ENCODE measurements at regions not wholly inside any gene's neighbourhood (a gene's known extent, or its start where the extent isn't known, plus 50 kb on each side); places are given as distances from the start of the nearest gene placed in this dataset.

- Histone ChIP-seq H3K4me1 (ENCODE audit: control insufficient read depth in 5 of 5, insufficient read depth in 5 of 5, low read length in 5 of 5) (no peaks in the 10 kb centered on the region), H3K9ac (ENCODE audit: low read length in 5 of 5) (no peak overlapping the region), H3K9me3 (ENCODE audit: control insufficient read depth in 5 of 5, low read length in 5 of 5) (no peaks in the 10 kb centered on the region), H3K27me3 (ENCODE audit: control insufficient read depth in 5 of 5, insufficient read depth in 4 of 5, low read length in 5 of 5) (no peaks in the 10 kb centered on the region), H3K4me3 (ENCODE audit: low read depth in 1 of 5, low read length in 5 of 5) (no peak overlapping the region), H3K27ac (ENCODE audit: low read depth, low read length) (no peak overlapping the region), H3K36me3 (ENCODE audit: control insufficient read depth in 5 of 5, insufficient read depth in 5 of 5, low read length in 5 of 5) (no peaks in the 10 kb centered on the region)
These were observed 856.0 kb upstream of the FRG1 start for GRCh38 chr4:189084671-189085070.

- Histone ChIP-seq H3K4me1 (ENCODE audit: control insufficient read depth in 5 of 5, insufficient read depth in 5 of 5, low read length in 5 of 5) (peaks cover 0 to 6% (median 0%) of the 10 kb centered on the region in 5 donors), H3K36me3 (ENCODE audit: control insufficient read depth in 5 of 5, insufficient read depth in 5 of 5, low read length in 5 of 5) (no peaks in the 10 kb centered on the region), H3K4me3 (ENCODE audit: low read depth in 1 of 5, low read length in 5 of 5) (no peak overlapping the region), H3K9ac (ENCODE audit: low read length in 5 of 5) (no peak overlapping the region), H3K27ac (ENCODE audit: low read depth, low read length) (no peak overlapping the region), H3K9me3 (ENCODE audit: control insufficient read depth in 5 of 5, low read length in 5 of 5) (no peaks in the 10 kb centered on the region), H3K27me3 (ENCODE audit: control insufficient read depth in 5 of 5, insufficient read depth in 4 of 5, low read length in 5 of 5) (no peaks in the 10 kb centered on the region)
These were observed 852.7 kb upstream of the FRG1 start for GRCh38 chr4:189087971-189088370.

DNA sequence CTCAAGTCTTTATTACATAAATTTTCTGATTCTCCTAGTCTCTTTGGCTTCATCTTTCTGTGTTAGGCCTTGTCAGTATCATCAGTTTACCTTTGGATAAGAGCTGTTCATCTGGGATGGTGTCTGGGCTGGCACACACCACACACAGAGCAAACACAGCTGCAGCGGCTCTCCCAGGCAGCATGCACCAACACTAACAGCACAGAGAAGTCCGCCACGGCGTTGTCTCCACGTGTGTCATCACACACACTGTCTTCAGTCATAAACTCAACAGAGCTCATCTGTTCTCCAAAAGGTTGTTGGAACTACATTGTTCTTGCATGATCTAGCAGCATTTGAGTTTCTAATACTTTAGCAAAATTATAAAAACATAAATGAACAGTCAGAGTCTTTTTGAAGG is 851.9 kb upstream of the FRG1 start:
- H3K4me1 ChIP-seq (ENCODE audit: control insufficient read depth in 5 of 5, insufficient read depth in 5 of 5, low read length in 5 of 5): peaks cover 0 to 6% (median 0%) of the 10 kb centered on the region in 5 donors
- no peaks in the 10 kb centered on the region for H3K27me3 ChIP-seq (ENCODE audit: control insufficient read depth in 5 of 5, insufficient read depth in 4 of 5, low read length in 5 of 5)
- no peak overlapping the region for H3K9ac ChIP-seq (ENCODE audit: low read length in 5 of 5)
- no peak overlapping the region for H3K4me3 ChIP-seq (ENCODE audit: low read depth in 1 of 5, low read length in 5 of 5)
- H3K36me3 ChIP-seq (ENCODE audit: control insufficient read depth in 5 of 5, insufficient read depth in 5 of 5, low read length in 5 of 5): no peaks in the 10 kb centered on the region
- H3K9me3 ChIP-seq (ENCODE audit: control insufficient read depth in 5 of 5, low read length in 5 of 5): no peaks in the 10 kb centered on the region
- no peak overlapping the region for H3K27ac ChIP-seq (ENCODE audit: low read depth, low read length)

- H3K4me3 ChIP-seq (ENCODE audit: low read depth in 1 of 5, low read length in 5 of 5): no peak overlapping the region
- peaks cover 0 to 6% (median 0%) of the 10 kb centered on the region in 5 donors for H3K4me1 ChIP-seq (ENCODE audit: control insufficient read depth in 5 of 5, insufficient read depth in 5 of 5, low read length in 5 of 5)
- no peaks in the 10 kb centered on the region for H3K9me3 ChIP-seq (ENCODE audit: control insufficient read depth in 5 of 5, low read length in 5 of 5)
- no peaks in the 10 kb centered on the region for H3K36me3 ChIP-seq (ENCODE audit: control insufficient read depth in 5 of 5, insufficient read depth in 5 of 5, low read length in 5 of 5)
- no peaks in the 10 kb centered on the region for H3K27me3 ChIP-seq (ENCODE audit: control insufficient read depth in 5 of 5, insufficient read depth in 4 of 5, low read length in 5 of 5)
- no peak overlapping the region for H3K27ac ChIP-seq (ENCODE audit: low read depth, low read length)
- H3K9ac ChIP-seq (ENCODE audit: low read length in 5 of 5): no peak overlapping the region
These were observed 850.4 kb upstream of the FRG1 start for GRCh38 chr4:189090174-189090814.

- peak overlapping the region in 4 of 5 donors; percentile 7 to 48 (median 23) for H3K4me3 ChIP-seq (ENCODE audit: low read depth in 1 of 5, low read length in 5 of 5)
- no peak overlapping the region for H3K9ac ChIP-seq (ENCODE audit: low read length in 5 of 5)
- no peaks in the 10 kb centered on the region for H3K27me3 ChIP-seq (ENCODE audit: control insufficient read depth in 5 of 5, insufficient read depth in 4 of 5, low read length in 5 of 5)
- no peaks in the 10 kb centered on the region for H3K9me3 ChIP-seq (ENCODE audit: control insufficient read depth in 5 of 5, low read length in 5 of 5)
- H3K4me1 ChIP-seq (ENCODE audit: control insufficient read depth in 5 of 5, insufficient read depth in 5 of 5, low read length in 5 of 5): peaks cover 0 to 6% (median 0%) of the 10 kb centered on the region in 5 donors
- no peaks in the 10 kb centered on the region for H3K36me3 ChIP-seq (ENCODE audit: control insufficient read depth in 5 of 5, insufficient read depth in 5 of 5, low read length in 5 of 5)
- no peak overlapping the region for H3K27ac ChIP-seq (ENCODE audit: low read depth, low read length)
These were observed 848.1 kb upstream of the FRG1 start for GRCh38 chr4:189092581-189092980.

DNA sequence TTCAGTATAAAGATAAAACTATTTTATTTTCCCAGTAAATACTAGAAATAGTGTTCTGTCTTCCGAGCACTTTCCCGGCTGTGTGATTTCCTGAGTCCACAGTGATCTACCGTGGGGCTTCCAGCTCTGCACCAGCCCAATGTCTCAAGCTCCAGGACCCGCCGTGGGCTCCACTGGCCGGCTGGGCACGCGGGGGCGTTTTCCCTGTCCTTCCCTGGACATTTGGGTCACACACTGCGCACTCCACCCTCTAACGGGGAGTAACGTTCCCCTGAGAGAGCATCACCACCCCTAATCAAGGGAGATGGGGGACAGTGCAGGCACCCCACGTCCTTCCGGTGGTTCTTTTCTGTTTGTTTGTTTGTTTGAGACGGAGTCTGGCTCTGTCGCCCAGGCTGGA is 844.6 kb upstream of the FRG1 start:
- Histone ChIP-seq H3K27me3 (ENCODE audit: control insufficient read depth in 5 of 5, insufficient read depth in 4 of 5, low read length in 5 of 5) (no peaks in the 10 kb centered on the region), H3K4me1 (ENCODE audit: control insufficient read depth in 5 of 5, insufficient read depth in 5 of 5, low read length in 5 of 5) (peaks cover 0 to 6% (median 0%) of the 10 kb centered on the region in 5 donors), H3K9me3 (ENCODE audit: control insufficient read depth in 5 of 5, low read length in 5 of 5) (no peaks in the 10 kb centered on the region), H3K4me3 (ENCODE audit: low read depth in 1 of 5, low read length in 5 of 5) (no peak overlapping the region), H3K9ac (ENCODE audit: low read length in 5 of 5) (no peak overlapping the region), H3K36me3 (ENCODE audit: control insufficient read depth in 5 of 5, insufficient read depth in 5 of 5, low read length in 5 of 5) (no peaks in the 10 kb centered on the region), H3K27ac (ENCODE audit: low read depth, low read length) (no peak overlapping the region)

DNA sequence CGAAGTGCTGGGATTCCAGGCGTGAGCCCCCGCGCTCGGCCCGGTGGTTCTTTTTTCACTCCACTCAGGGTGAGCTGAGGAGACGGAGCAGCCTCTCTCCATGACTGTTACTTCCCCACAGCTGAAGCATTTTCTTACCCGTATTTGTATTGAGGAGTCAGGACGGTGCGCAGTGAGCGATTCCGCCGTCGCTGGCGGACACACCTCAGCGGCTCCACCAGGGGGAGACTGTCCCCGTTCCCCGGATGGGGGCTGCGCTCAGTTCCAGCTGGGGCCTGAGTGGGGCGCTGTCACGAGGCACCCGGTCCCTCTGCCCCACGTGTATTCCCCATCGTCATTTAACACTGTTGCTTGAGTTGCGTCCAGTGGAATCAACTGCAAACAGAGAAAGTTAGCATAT is 844.0 kb upstream of the FRG1 start:
- Histone ChIP-seq H3K27ac (ENCODE audit: low read depth, low read length) (no peak overlapping the region), H3K36me3 (ENCODE audit: control insufficient read depth in 5 of 5, insufficient read depth in 5 of 5, low read length in 5 of 5) (no peaks in the 10 kb centered on the region), H3K27me3 (ENCODE audit: control insufficient read depth in 5 of 5, insufficient read depth in 4 of 5, low read length in 5 of 5) (no peaks in the 10 kb centered on the region), H3K9ac (ENCODE audit: low read length in 5 of 5) (no peak overlapping the region), H3K9me3 (ENCODE audit: control insufficient read depth in 5 of 5, low read length in 5 of 5) (no peaks in the 10 kb centered on the region), H3K4me1 (ENCODE audit: control insufficient read depth in 5 of 5, insufficient read depth in 5 of 5, low read length in 5 of 5) (peaks cover 0 to 6% (median 0%) of the 10 kb centered on the region in 5 donors), H3K4me3 (ENCODE audit: low read depth in 1 of 5, low read length in 5 of 5) (no peak overlapping the region)

DNA sequence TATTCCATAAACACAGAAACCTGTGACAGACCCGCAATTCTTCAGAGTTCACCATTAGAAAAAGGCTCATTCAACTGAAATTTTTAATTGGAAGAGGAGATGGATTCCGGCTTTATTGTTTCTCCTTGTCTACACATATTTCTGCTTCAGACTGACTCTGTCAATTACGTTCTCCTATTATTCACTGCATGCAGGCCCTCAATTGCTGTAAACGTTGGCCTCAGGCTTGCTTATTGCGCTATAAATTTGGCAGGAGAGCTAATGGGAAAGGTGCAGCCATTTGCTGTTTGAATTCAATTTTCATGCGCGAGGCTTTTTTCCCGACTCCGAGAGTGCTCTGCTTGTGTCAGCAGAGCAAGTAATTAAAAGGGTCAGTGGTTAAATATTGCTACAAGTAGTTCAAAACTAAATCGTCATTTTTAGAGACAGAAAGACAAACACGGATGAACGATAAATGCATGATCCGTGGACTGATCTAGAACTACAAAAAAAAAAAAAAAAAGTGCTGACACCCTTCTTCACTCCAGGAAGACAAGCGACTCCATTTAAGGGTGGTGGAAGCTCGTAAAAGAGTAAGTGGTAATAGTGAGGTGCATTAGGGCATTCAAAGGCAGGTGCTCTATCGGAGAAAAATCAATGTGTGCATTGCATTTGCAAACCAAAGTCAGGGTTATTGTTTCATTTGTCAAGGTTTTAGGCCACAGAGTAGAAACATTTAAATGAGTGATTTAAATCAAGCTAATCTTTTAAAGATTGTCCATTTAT is 841.6 kb upstream of the FRG1 start:
- H3K9ac ChIP-seq (ENCODE audit: low read length in 5 of 5): no peak overlapping the region
- H3K27ac ChIP-seq (ENCODE audit: low read depth, low read length): no peak overlapping the region
- peaks cover 0 to 2% (median 0%) of the 10 kb centered on the region in 5 donors for H3K9me3 ChIP-seq (ENCODE audit: control insufficient read depth in 5 of 5, low read length in 5 of 5)
- no peaks in the 10 kb centered on the region for H3K36me3 ChIP-seq (ENCODE audit: control insufficient read depth in 5 of 5, insufficient read depth in 5 of 5, low read length in 5 of 5)
- H3K4me1 ChIP-seq (ENCODE audit: control insufficient read depth in 5 of 5, insufficient read depth in 5 of 5, low read length in 5 of 5): peaks cover 0 to 5% (median 0%) of the 10 kb centered on the region in 5 donors
- no peaks in the 10 kb centered on the region for H3K27me3 ChIP-seq (ENCODE audit: control insufficient read depth in 5 of 5, insufficient read depth in 4 of 5, low read length in 5 of 5)
- no peak overlapping the region for H3K4me3 ChIP-seq (ENCODE audit: low read depth in 1 of 5, low read length in 5 of 5)

DNA sequence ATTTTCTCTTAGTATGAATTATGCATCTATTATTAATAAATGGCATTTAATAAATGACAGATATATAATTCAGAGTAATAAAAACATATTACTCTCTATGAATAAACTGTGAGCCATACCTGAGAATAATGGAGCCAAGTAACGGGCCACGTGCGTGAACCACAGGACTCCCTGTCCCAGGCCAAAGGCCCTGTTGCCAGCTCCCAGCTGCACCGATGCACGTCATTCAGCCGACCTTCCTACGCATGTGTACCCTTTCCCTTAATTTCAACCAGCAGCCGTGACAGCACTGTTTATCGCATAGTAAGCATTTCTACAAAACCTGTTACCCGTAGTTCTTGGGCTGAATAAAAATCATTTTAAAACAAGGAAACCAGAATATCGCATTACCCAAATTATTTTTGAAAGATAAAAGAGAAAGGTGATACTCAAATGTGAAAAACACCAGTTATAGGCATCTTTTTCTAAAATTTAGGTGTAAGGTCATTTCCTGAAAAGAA is 827.2 kb upstream of the FRG1 start:
- Histone ChIP-seq H3K9ac (ENCODE audit: low read length in 5 of 5) (no peak overlapping the region), H3K4me3 (ENCODE audit: low read depth in 1 of 5, low read length in 5 of 5) (no peak overlapping the region), H3K27ac (ENCODE audit: low read depth, low read length) (no peak overlapping the region), H3K9me3 (ENCODE audit: control insufficient read depth in 5 of 5, low read length in 5 of 5) (peaks cover 0 to 1% (median under 1%) of the 10 kb centered on the region in 5 donors), H3K36me3 (ENCODE audit: control insufficient read depth in 5 of 5, insufficient read depth in 5 of 5, low read length in 5 of 5) (no peaks in the 10 kb centered on the region), H3K27me3 (ENCODE audit: control insufficient read depth in 5 of 5, insufficient read depth in 4 of 5, low read length in 5 of 5) (peaks cover 0 to 3% (median 0%) of the 10 kb centered on the region in 5 donors), H3K4me1 (ENCODE audit: control insufficient read depth in 5 of 5, insufficient read depth in 5 of 5, low read length in 5 of 5) (no peaks in the 10 kb centered on the region)

DNA sequence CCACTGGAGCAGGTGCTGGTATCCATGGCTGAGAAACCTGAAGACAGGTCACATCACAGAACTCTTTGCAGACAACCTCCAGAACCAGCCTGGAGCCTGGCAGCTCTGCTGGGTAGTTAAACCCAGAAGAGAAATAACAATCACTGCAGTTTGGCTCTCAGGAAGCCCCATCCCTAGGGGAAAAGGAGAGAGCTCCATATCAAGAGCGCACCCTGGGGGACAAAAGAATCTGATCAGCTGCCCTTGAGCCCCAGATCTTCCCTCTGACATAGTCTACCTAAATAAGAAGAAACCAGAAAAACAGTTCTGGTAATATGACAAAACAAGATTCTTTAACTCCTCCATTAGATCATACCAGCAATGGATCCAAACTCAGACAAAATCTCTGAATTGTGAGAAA is 823.2 kb upstream of the FRG1 start:
- Histone ChIP-seq H3K36me3 (ENCODE audit: control insufficient read depth in 5 of 5, insufficient read depth in 5 of 5, low read length in 5 of 5) (no peaks in the 10 kb centered on the region), H3K9me3 (ENCODE audit: control insufficient read depth in 5 of 5, low read length in 5 of 5) (no peaks in the 10 kb centered on the region), H3K27ac (ENCODE audit: low read depth, low read length) (no peak overlapping the region), H3K27me3 (ENCODE audit: control insufficient read depth in 5 of 5, insufficient read depth in 4 of 5, low read length in 5 of 5) (peaks cover 0 to 3% (median 0%) of the 10 kb centered on the region in 5 donors), H3K9ac (ENCODE audit: low read length in 5 of 5) (no peak overlapping the region), H3K4me3 (ENCODE audit: low read depth in 1 of 5, low read length in 5 of 5) (no peak overlapping the region), H3K4me1 (ENCODE audit: control insufficient read depth in 5 of 5, insufficient read depth in 5 of 5, low read length in 5 of 5) (no peaks in the 10 kb centered on the region)

Measured in subcutaneous abdominal adipose tissue (tissue), 5 donors.